Lower leg skin (tissue), 3 donors: ENCODE measurements at regions not wholly inside any gene's neighbourhood (a gene's known extent, or its start where the extent isn't known, plus 50 kb on each side); places are given as distances from the start of the nearest gene placed in this dataset.

ENCODE experiments used
- POLR2A ChIP-seq, 2 donors: fragments of 450-650 bp; IDR thresholded peaks; one replicate each; pipeline ENCODE4 v1.6.1; 2016 to 2017; ENCODE audit warnings: antibody characterized with exemption in 2 of 2, mild to moderate bottlenecking in 1 of 2, moderate library complexity in 1 of 2
- TF ChIP-seq, protein P1 (sequence below), 3 donors: fragments of 450-650 bp; IDR thresholded peaks; one replicate each; pipeline ENCODE4 v1.5.1; 2016; ENCODE audit warnings: antibody characterized with exemption in 3 of 3, mild to moderate bottlenecking in 3 of 3, moderate library complexity in 2 of 3

DNA sequence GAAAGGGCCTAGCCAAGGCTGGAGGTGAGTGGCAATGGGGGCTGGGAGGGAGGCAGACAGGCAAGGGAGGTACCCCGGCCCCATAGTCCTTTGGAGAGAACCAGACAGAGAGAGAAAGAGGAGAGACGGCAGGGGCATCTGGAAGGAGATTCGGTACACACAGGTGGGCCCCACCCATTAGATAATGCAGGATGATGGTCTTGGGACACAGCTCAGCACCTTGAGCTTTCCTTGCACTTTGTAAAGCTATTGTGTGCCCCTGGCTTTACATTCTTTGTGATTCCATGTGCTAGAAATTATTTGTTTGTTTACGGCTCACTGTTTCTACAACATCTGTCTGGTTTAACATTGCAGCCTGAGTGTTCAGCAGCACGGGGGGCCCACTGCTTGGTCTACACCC lies 83.1 kb downstream of the CTAGE1 start:
- TF ChIP-seq, protein P1, sequence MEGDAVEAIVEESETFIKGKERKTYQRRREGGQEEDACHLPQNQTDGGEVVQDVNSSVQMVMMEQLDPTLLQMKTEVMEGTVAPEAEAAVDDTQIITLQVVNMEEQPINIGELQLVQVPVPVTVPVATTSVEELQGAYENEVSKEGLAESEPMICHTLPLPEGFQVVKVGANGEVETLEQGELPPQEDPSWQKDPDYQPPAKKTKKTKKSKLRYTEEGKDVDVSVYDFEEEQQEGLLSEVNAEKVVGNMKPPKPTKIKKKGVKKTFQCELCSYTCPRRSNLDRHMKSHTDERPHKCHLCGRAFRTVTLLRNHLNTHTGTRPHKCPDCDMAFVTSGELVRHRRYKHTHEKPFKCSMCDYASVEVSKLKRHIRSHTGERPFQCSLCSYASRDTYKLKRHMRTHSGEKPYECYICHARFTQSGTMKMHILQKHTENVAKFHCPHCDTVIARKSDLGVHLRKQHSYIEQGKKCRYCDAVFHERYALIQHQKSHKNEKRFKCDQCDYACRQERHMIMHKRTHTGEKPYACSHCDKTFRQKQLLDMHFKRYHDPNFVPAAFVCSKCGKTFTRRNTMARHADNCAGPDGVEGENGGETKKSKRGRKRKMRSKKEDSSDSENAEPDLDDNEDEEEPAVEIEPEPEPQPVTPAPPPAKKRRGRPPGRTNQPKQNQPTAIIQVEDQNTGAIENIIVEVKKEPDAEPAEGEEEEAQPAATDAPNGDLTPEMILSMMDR (IDR thresholded peaks at IDR 0.05), result no peak
- TF ChIP-seq POLR2A (IDR thresholded peaks at IDR 0.05), result no peak
